Transverse colon (tissue), 4 donors: ENCODE measurements at regions not wholly inside any gene's neighbourhood (a gene's known extent, or its start where the extent isn't known, plus 50 kb on each side); places are given as distances from the start of the nearest gene placed in this dataset.
"Not testable (repeated sequence)": the region's sequence is repeated elsewhere in the genome, so short reads cannot be mapped to it uniquely, and the experiment has no call there.

Source experiments
- DNase-seq: peaks from one replicate; pipeline ENCODE4 v3.0.0-alpha.2; 2019
- H3K27ac ChIP-seq, 4 donors: fragments of 200-600 bp; sonication (generic); 2 replicates each; pipeline ENCODE4 v1.5.1; 2016 to 2018; ENCODE audit warnings: inconsistent platforms in 4 of 4
- H3K27me3 ChIP-seq: fragments of 200-600 bp; sonication (generic); 2 replicates; pipeline ENCODE4 v1.5.1; 2017; ENCODE audit warnings: inconsistent platforms
- H3K36me3 ChIP-seq, 4 donors: fragments of 200-600 bp; sonication (generic); 2 replicates each; pipeline ENCODE4 v1.5.1; 2017 to 2019; ENCODE audit warnings: inconsistent platforms in 4 of 4
- H3K4me1 ChIP-seq, 4 donors: fragments of 200-600 bp; sonication (generic); 2 replicates each; pipeline ENCODE4 v1.5.1; 2017 to 2020; ENCODE audit warnings: inconsistent platforms in 4 of 4
- H3K4me3 ChIP-seq, 4 donors: fragments of 200-600 bp; sonication (generic); 1 replicate in 1 of 4; 2 replicates in 3 of 4; pipeline versions ENCODE4 v1.5.1 to v1.6.1; 2017 to 2019; ENCODE audit warnings: inconsistent platforms in 4 of 4
- H3K9me3 ChIP-seq, 2 donors: fragments of 200-600 bp; sonication (generic); 2 replicates each; pipeline ENCODE4 v1.5.1; 2017 to 2019; ENCODE audit warnings: inconsistent platforms in 2 of 2
- EP300 ChIP-seq: sonication (generic); formaldehyde crosslinking; IDR thresholded peaks from one replicate; pipeline ENCODE4 v1.6.1; 2017; ENCODE audit warnings: antibody characterized with exemption, low read depth
- POLR2A ChIP-seq: fragments of 450-650 bp; IDR thresholded peaks from one replicate; pipeline ENCODE4 v1.6.1; 2016; ENCODE audit warnings: antibody characterized with exemption, mild to moderate bottlenecking, moderate library complexity
- POLR2AphosphoS5 ChIP-seq, 3 donors: sonication (generic); formaldehyde crosslinking; IDR thresholded peaks; one replicate each; pipeline ENCODE4 v1.6.1; 2016; ENCODE audit warnings: antibody characterized with exemption in 3 of 3
- WGBS, 2 donors: methylation state at CpG; one replicate each; pipeline ENCODE4 v1.1.5; 2018; ENCODE audit warnings: low coverage in 1 of 2; 5-methylcytosine and 5-hydroxymethylcytosine counted together
- in situ Hi-C, 4 donors: fragments of 200-750 bp; cut with MboI; loops; one replicate each; pipeline versions ENCODE4 v1.15.0 to v1.15.1; 2017; ENCODE audit warnings: low sequenced_read_pairs in 3 of 4, low pct_ligation_motif_present in 1 of 4, low pct_unique_long_range_greater_than_20kb in 1 of 4
- intact Hi-C: fragments of 100-400 bp; cut with DNase I; formaldehyde crosslinking; loops from one replicate; pipeline ENCODE4 v1.15.1; 2023; ENCODE audit warnings: low total_unique reads
- TF ChIP-seq, protein P1 (sequence below), 5 experiments: fragments of 200-600 bp in 3 of 5; fragments of 450-650 bp in 2 of 5; sonication (generic) in 3 of 5; IDR thresholded peaks; 1 replicate in 2 of 5; 2 replicates in 3 of 5; pipeline ENCODE4 v1.5.1; 2016 to 2017; ENCODE audit warnings: antibody characterized with exemption in 5 of 5, inconsistent platforms in 3 of 5, mild to moderate bottlenecking in 2 of 5, moderate library complexity in 1 of 5

DNA sequence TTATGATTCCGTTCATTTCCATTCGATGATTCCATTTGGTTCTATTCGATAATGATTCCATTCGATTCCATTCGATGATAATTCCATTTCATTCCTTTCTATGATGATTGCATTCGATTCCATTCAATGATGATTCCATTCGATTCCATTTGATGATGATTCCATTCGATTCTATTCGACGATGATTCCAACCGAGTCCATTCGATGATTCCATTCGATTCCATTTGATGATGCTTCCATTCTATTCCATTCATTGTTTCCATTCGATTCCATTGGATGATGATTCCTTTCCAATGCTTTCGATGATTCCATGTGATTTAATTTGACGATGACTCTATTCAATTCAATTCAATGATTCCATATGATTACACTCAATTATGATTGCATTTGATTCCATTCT, 1093.5 kb downstream of the RPIA start:
- Histone ChIP-seq H3K27me3 (no peaks in the 10 kb centered on the region), H3K4me1 (no peaks in the 10 kb centered on the region), H3K4me3 (no peak overlapping the region), H3K9me3 (peaks cover 8 to 17% of the 10 kb centered on the region in 2 donors), H3K27ac (no peak overlapping the region), H3K36me3 (no peaks in the 10 kb centered on the region)
- 86 to 92% methylated on average over 16 of the region's 16 CpGs for WGBS, 2 donors
- no peak for DNase-seq
- intact Hi-C loops (no loop called here), in situ Hi-C loops (no loop called here)
- TF ChIP-seq POLR2AphosphoS5 (IDR thresholded peaks at IDR 0.05) (no peak), POLR2A (no peak), EP300 (no peak)
- TF ChIP-seq, protein P1, sequence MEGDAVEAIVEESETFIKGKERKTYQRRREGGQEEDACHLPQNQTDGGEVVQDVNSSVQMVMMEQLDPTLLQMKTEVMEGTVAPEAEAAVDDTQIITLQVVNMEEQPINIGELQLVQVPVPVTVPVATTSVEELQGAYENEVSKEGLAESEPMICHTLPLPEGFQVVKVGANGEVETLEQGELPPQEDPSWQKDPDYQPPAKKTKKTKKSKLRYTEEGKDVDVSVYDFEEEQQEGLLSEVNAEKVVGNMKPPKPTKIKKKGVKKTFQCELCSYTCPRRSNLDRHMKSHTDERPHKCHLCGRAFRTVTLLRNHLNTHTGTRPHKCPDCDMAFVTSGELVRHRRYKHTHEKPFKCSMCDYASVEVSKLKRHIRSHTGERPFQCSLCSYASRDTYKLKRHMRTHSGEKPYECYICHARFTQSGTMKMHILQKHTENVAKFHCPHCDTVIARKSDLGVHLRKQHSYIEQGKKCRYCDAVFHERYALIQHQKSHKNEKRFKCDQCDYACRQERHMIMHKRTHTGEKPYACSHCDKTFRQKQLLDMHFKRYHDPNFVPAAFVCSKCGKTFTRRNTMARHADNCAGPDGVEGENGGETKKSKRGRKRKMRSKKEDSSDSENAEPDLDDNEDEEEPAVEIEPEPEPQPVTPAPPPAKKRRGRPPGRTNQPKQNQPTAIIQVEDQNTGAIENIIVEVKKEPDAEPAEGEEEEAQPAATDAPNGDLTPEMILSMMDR (IDR thresholded peaks at IDR 0.05), result no peak

DNA sequence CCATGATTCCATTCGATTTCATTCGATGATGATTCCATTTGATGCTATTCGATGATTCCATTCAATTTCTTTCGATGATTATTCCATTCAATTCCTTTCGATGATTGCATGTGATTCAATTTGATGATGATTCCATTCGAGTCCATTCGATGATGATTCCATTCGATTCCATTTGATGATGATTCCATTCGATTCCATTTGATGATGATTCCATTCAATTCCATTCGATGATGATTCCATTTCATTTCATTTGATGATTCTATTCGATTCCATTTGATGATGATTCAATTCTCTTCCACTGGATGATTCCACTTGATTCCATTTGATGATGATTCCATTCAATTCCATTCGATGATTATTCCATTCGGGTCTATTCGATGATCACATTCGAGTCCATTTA, 1094.1 kb downstream of the RPIA start:
- DNase-seq, in situ Hi-C loops, H3K4me3 ChIP-seq, H3K36me3 ChIP-seq, intact Hi-C loops, H3K4me1 ChIP-seq, H3K27ac ChIP-seq, H3K27me3 ChIP-seq: not testable (repeated sequence)
- H3K9me3 ChIP-seq, result peaks cover 4 to 22% of the 10 kb centered on the region in 2 donors
- WGBS, 2 donors, result 84 to 86% methylated on average over 15 of the region's 15 CpGs

DNA sequence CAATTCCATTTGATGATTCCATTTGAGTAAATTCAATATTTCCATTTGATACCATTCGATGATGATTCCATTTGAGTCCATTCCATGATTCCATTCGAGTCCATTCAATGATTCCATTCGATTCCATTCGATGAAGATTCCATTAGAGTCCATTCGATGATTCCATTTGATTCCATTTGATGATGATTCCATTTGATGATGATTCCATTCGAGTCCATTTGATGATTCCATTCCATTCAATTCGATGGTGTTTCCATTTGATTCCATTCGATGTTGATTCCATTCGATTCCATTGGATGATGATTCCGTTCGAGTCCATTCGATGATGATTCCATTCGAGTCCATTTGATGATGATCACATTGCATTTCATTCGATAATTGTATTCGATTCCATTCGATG, 1095.2 kb downstream of the RPIA start:
- in situ Hi-C loops, H3K4me1 ChIP-seq, intact Hi-C loops, H3K27me3 ChIP-seq, H3K36me3 ChIP-seq, DNase-seq, H3K27ac ChIP-seq, H3K4me3 ChIP-seq: not testable (repeated sequence)
- H3K9me3 ChIP-seq, result peaks cover 0 to 18% of the 10 kb centered on the region in 2 donors
- WGBS, 2 donors, result 79 to 83% methylated on average over 16 of the region's 16 CpGs

DNA sequence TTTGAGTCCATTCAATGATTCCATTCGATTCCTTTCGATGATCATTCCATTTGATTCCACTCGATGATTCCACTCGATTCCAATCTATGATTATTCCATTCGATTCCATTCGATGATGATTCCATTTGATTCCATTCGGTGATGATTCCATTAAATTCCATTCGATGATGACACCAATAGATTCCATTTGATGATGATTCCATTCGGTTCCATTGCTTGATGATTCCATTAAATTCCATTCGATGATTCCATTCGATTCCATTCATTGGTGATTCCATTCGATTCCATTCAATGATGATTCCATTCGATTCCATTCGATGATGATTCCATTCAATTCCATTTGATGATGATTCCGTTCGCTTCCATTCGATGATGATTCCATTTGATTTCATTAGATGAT, 1104.1 kb downstream of the RPIA start:
- H3K27me3 ChIP-seq, H3K4me1 ChIP-seq, H3K27ac ChIP-seq, DNase-seq, intact Hi-C loops, H3K4me3 ChIP-seq, in situ Hi-C loops, H3K36me3 ChIP-seq: not testable (repeated sequence)
- peaks cover 5 to 11% of the 10 kb centered on the region in 2 donors for H3K9me3 ChIP-seq
- 79 to 88% methylated on average over 17 of the region's 17 CpGs for WGBS, 2 donors

DNA sequence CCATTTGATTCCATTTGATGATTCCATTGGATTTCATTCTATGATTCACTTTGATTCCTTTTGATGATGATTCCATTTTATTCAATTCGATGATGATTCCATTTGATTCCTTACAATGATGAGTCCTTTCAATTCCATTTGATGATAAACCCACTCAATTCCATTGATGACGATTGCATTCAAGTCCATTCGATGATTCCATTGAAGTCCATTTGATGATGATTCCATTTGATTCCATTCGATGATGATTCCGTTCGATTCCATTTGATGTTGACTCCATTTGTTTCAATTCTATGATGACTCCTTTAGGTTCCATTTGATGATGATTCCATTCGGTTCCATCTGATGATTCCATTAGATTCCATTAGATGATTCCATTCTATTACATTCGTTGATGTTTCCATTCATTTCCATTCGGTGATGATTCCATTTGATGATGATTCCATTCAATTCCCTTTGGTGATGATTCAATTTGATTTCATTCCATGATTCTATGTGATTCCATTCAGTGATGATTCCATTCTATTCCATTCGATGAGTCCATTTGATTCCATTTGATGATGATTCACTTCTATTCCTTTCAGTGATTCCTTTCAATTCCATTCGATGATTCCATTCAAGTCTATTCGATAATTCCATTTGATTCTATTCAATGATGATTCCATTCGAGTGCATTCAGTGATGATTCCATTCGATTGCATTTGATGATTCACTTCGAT, 1106.0 kb downstream of the RPIA start:
- no peak overlapping the region for H3K4me3 ChIP-seq
- no peak for DNase-seq
- intact Hi-C loops (no loop called here), in situ Hi-C loops (no loop called here)
- WGBS, 2 donors, result 81 to 84% methylated on average over 15 of the region's 15 CpGs
- no peak overlapping the region for H3K27ac ChIP-seq
- no peaks in the 10 kb centered on the region for H3K36me3 ChIP-seq
- H3K4me1 ChIP-seq, result no peaks in the 10 kb centered on the region
- TF ChIP-seq, protein P1 (IDR thresholded peaks at IDR 0.05), result no peak
- TF ChIP-seq POLR2A (no peak), EP300 (no peak), POLR2AphosphoS5 (IDR thresholded peaks at IDR 0.05) (no peak)
- no peaks in the 10 kb centered on the region for H3K27me3 ChIP-seq
- peaks cover 5 to 15% of the 10 kb centered on the region in 2 donors for H3K9me3 ChIP-seq

DNA sequence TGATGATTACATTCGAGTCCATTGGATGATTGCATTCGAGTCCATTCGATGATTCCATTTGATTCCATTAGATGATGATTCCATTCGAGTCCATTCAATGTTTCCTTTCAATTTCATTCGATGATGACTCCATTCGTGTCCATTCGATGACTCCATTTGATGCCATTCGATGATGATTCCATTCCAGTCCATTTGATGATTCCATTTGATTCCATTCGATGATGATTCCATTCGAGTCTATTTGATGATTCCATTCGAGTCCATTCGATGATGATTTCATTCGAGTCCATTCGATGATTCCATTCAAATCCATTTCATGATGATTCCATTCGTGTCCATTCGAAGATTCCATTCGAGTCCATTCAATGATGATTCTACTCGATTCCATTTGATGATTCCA, 1109.7 kb downstream of the RPIA start:
- H3K4me3 ChIP-seq, DNase-seq, H3K4me1 ChIP-seq, intact Hi-C loops, in situ Hi-C loops, H3K36me3 ChIP-seq, H3K27ac ChIP-seq, H3K27me3 ChIP-seq: not testable (repeated sequence)
- WGBS, 2 donors, result 83 to 84% methylated on average over 18 of the region's 18 CpGs
- H3K9me3 ChIP-seq, result peaks cover 5 to 17% of the 10 kb centered on the region in 2 donors

DNA sequence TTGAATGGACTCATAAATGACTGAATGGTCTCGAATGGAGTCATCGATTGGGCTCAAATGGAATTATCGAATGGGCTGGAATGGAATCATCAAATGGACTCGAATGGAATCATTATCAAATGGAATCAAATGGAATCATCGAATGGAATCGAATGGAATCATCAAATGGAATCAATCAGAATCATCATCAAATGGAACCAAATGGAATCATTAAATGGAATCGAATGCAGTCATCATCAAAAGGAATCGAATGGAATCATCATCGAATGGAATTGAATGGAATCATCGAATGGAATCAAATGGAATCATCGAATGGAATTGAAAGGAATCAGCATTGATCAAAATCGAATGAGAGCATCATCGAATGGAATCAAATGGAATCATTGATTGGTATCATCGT, 1114.9 kb downstream of the RPIA start:
- H3K36me3 ChIP-seq, H3K4me1 ChIP-seq, H3K4me3 ChIP-seq, intact Hi-C loops, DNase-seq, in situ Hi-C loops, H3K27ac ChIP-seq, H3K27me3 ChIP-seq: not testable (repeated sequence)
- H3K9me3 ChIP-seq, result peaks cover 10 to 21% of the 10 kb centered on the region in 2 donors
- WGBS, 2 donors, result 82 to 87% methylated on average over 14 of the region's 14 CpGs
